HG03039 (cell line): ENCODE measurements at regions not wholly inside any gene's neighbourhood (a gene's known extent, or its start where the extent isn't known, plus 50 kb on each side); places are given as distances from the start of the nearest gene placed in this dataset.
"Not testable (repeated sequence)": the region's sequence is repeated elsewhere in the genome, so short reads cannot be mapped to it uniquely, and the experiment has no call there.

ENCODE experiments used
- ATAC-seq: cut with Tn5 transposase; IDR thresholded peaks from one replicate; pipeline ENCODE4 v1.9.1; 2021; ENCODE audit warnings: mild to moderate bottlenecking, moderate library complexity; ENCODE audit not compliant: unreplicated experiment

DNA sequence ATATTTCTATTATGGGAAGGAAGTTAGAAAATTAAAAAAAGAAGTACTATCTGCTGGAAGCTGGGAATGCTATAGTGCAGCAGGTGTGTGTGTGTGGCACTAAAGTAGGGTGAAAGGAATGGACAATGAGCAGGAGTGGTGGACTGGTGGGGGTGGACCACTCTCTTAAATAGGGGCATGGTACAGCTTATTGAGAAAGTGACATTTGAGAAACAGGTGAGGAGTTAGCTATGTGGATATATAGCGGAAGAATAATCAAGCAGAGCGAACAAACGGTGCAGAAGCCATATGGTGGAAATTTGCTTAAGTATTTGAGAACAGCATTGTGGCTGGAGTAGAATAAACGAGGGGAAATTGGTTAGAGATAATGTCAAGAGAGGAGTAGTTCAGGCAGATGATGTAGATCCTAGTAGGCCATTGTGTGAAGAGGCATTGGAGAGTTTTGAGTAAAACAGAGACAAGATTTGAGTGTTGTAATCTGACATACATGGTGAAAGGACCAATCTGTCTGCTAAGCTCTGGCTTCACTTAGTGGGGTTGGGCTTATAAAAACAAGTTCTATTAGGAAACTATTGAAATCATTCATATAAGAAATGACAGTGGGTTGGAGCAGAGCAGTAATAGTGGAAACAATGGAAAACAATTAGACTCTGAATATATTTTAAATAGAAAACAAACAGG is 149.2 kb upstream of the SYT10 start:
- no peak for ATAC-seq

DNA sequence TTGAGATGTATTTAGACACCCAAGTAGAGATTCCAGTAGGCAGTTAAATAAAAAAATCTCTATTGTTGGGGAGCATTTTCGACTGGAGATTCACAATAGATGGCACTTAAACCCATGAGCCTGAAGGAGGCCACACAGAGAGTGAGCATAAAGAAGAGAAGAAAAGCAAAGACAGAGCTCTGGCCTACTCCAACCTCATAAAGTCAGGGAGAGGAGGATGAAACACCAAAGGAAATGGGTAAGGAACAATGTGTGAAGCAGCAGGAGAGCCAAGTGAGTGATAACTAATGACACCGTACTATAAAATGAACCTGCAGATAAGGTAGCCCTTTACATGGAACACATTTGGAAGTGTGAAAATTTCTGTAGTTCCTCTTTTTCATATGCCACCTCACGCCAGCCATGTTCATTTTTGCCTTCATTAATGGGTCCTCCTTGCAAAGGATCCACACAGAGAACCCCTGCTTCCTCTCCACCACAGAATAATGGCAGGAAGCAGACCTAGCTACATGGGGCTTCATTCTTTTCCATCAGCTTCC is 150.0 kb upstream of the SYT10 start:
- ATAC-seq, result no peak

DNA sequence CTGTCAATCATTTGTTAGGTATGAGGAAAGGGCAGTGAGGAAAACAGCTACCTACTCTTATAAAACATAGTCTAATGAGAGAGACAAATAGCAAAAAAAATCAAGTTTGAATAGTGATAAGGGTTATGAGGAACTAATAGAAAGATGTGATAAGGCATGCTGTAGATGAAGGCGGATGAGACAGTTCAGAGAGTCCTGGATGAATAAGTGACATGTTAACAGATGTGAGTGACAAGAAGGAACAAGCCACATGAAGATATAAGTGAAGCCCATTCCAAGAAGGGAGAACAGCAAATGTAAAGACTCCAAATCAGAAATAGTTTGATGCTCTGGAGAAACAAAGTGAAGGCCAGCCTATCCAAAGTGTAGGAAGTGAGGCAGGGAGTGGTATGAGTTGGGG is 154.1 kb upstream of the SYT10 start:
- ATAC-seq, result no peak

- no peak for ATAC-seq
These were observed 156.4 kb upstream of the SYT10 start for GRCh38 chr12:33596061-33596460.

- no peak for ATAC-seq
These were observed 157.2 kb upstream of the SYT10 start for GRCh38 chr12:33596814-33597213.

DNA sequence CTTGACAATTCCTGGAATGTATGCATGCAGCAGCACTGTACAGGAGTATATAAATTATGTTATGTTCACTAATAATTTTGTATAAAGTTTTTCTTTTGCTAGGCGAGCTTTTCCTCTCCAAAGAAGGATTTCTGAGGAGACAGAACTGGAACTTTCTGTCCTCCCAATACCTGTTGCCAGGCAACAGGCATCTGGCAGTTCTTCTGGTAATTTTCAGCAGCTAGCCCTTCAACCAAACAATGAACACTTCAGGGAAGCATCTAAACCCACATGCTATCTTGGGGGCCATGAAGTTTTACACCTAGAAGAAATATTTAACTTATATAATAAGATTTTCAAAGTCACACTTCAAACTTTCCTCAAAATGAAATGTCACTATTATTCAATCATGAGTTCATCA is 162.9 kb upstream of the SYT10 start:
- ATAC-seq, result no peak

DNA sequence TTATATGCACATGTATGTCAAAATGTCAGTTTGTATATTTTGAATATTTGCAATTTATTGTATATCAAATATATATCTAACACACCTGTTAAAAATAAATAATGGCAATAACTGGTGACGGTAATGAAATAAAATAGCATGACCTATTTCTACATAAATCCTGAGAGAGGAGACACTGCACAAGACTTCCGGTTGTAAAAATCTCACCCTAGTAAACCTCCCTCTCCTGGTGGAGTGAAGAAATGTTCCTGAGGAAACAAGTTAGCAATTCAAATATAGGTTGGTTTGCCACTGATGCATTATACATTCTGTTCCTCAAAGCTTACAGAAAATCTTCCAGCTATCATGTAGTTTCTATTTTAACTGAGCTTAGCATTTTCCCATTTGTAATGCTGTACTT is 166.1 kb upstream of the SYT10 start:
- no peak for ATAC-seq

GRCh38 chr12:33609910-33610309 is 170.3 kb upstream of the SYT10 start:
- no peak for ATAC-seq

- no peak for ATAC-seq
These were observed 175.0 kb upstream of the SYT10 start for GRCh38 chr12:33614630-33615029.

- no peak for ATAC-seq
These were observed 177.6 kb upstream of the SYT10 start for GRCh38 chr12:33617218-33617617.

DNA sequence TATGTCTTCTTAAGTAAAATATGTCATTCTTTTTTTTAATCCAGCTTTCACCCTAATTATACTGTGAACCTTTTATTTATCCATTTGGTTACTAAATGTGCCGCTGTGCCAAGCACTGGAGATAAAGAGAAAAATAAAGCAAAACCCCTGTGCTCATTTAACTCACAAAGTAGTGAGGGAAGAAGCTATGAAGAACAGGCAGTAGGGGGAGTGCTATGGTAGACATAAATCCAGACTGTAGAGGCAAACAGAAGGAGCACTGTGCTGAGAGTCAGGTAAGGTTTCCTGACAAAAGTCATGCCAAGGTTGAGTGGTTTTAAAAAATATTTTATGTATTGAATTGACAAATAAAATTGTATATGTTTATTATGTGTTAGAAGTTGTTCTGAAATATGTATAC is 188.5 kb upstream of the SYT10 start:
- ATAC-seq, result no peak

- no peak for ATAC-seq
These were observed 194.9 kb upstream of the SYT10 start for GRCh38 chr12:33634544-33634943.

- ATAC-seq, result not testable (repeated sequence)
These were observed 197.3 kb upstream of the SYT10 start for GRCh38 chr12:33636930-33637329.

DNA sequence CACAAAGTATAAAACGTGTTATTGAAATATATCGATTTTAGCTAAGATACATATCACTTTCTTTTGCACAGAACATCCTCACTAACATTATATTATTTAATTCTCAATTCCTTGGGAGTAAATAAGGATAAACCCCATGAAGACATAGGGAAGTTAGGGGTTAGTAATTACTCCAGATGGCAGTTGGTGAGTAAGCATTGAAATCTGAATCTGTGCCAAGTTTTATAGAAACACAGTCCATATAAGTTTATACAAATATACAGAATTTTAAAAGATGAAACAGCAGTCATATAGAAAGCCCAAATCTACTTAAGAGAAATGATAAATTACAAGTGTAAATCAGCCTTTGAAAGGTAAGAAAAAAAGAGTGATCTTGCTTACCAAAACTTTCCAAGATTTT is 200.4 kb upstream of the SYT10 start:
- no peak for ATAC-seq

- no peak for ATAC-seq
These were observed 210.4 kb upstream of the SYT10 start for GRCh38 chr12:33649992-33650391.

GRCh38 chr12:33650832-33651231 is 211.2 kb upstream of the SYT10 start:
- no peak for ATAC-seq

GRCh38 chr12:33653362-33653761 is 213.7 kb upstream of the SYT10 start:
- ATAC-seq, result no peak

- ATAC-seq, result no peak
These were observed 214.7 kb upstream of the SYT10 start for GRCh38 chr12:33654313-33654712.

- no peak for ATAC-seq
These were observed 223.5 kb upstream of the SYT10 start for GRCh38 chr12:33663000-33663654.

GRCh38 chr12:33669349-33669748 is 229.7 kb upstream of the SYT10 start:
- ATAC-seq, result no peak

DNA sequence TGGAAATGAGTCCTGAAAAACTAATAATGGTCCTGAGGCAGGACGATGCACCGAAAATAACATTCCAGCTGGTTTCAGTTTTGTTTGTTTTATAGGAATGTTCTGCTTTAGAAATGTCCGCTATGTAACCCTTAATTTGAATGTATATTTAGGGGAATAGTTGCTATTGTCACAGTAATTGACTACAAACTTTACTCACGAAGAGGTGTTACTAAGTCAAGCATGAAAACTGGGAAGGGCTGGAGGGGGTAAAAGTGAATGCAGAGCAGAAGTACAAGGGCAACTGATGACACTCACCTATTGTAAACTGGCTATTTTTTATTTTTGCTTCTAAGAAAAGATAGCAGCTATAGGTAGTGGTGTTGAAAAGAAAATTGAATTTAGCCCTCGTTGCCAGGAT is 230.7 kb upstream of the SYT10 start:
- ATAC-seq, result no peak

- no peak for ATAC-seq
These were observed 232.1 kb upstream of the SYT10 start for GRCh38 chr12:33671676-33672075.
